GM12878 (cell line): ENCODE measurements at regions not wholly inside any gene's neighbourhood (a gene's known extent, or its start where the extent isn't known, plus 50 kb on each side); places are given as distances from the start of the nearest gene placed in this dataset.

Experiments used
- ATAC-seq: fragments of 200-7000 bp; cut with Tn5 transposase; 3 replicates; pipeline ENCODE4 v1.9.1; 2020; ENCODE audit warnings: mild to moderate bottlenecking, moderate library complexity
- BruUV-seq: library from RNA; stranded (reverse); fragments of 400-500 nt; replicated peaks from 2 replicates; lab custom pipeline; 2021; lab: Mats Ljungman, UMichigan
- CTCF ChIA-PET: fragments of 300-600 bp; sonication (Branson Sonifier 250); formaldehyde crosslinking; extraction: SDS; loops from one replicate; lab custom pipeline; 2021; ENCODE audit warnings: inconsistent platforms; lab: Yijun Ruan, JAX
- POLR2A ChIA-PET: fragments of 350-600 bp; formaldehyde crosslinking; extraction: SDS; loops from one replicate; lab custom pipeline; 2021; ENCODE audit warnings: inconsistent platforms; lab: Charles Lee
- RAD21 ChIA-PET: fragments of 300-600 bp; sonication (Branson Sonifier 250); formaldehyde crosslinking; loops from one replicate; lab custom pipeline; 2023; ENCODE audit warnings: antibody characterized with exemption; ENCODE audit not compliant: unreplicated experiment; lab: Charles Lee
- SMC1A ChIA-PET: fragments of 300-600 bp; sonication (Branson Sonifier 250); formaldehyde crosslinking; loops from one replicate; lab custom pipeline; 2023; ENCODE audit not compliant: unreplicated experiment, uncharacterized antibody; lab: Charles Lee
- DNase-seq: peaks from one replicate; pipeline ENCODE4 v3.0.0-alpha.2; 2011; ENCODE audit warnings: low read depth, low spot score
- FAIRE-seq: peaks from 3 replicates; lab custom pipeline; 2011; peaks lifted over from hg19 to GRCh38; lab: Jason Lieb, UNC
- H2AFZ ChIP-seq: 2 replicates; pipeline ENCODE4 v1.6.0; 2011; ENCODE audit warnings: low read depth, low read length, control low read depth; ENCODE audit not compliant: control insufficient read depth
- H3K27ac ChIP-seq: 2 replicates; pipeline ENCODE4 v1.5.1; 2011; ENCODE audit warnings: control low read depth; ENCODE audit not compliant: control insufficient read depth, insufficient read depth
- H3K27me3 ChIP-seq, 2 experiments: replicated peaks in 1 of 2; 2 replicates each; pipeline versions ENCODE4 v1.6.0 to v1.6.1; 2011; ENCODE audit warnings: low read length in 1 of 2; ENCODE audit not compliant: control insufficient read depth in 2 of 2, insufficient read depth in 2 of 2
- H3K36me3 ChIP-seq, 2 experiments: 2 replicates each; pipeline ENCODE4 v1.5.1; 2011; ENCODE audit warnings: low read length in 1 of 2; ENCODE audit not compliant: control insufficient read depth in 2 of 2, insufficient read depth in 2 of 2
- H3K4me1 ChIP-seq: 2 replicates; pipeline ENCODE4 v1.6.1; 2011; ENCODE audit warnings: mild to moderate bottlenecking, low read length, moderate library complexity, mixed read lengths; ENCODE audit not compliant: control insufficient read depth, insufficient read depth
- H3K4me2 ChIP-seq: 2 replicates; pipeline ENCODE4 v1.6.0; 2011; ENCODE audit warnings: control low read depth; ENCODE audit not compliant: control insufficient read depth, insufficient read depth
- H3K4me3 ChIP-seq: fragments of 200-600 bp; sonication (generic); 2 replicates; pipeline ENCODE4 v1.5.1; 2016
- H3K79me2 ChIP-seq: 2 replicates; pipeline ENCODE4 v1.6.0; 2011; ENCODE audit warnings: low read length; ENCODE audit not compliant: control insufficient read depth, insufficient read depth
- H3K9ac ChIP-seq: 2 replicates; pipeline ENCODE4 v1.8.0; 2011; ENCODE audit warnings: low read length, control low read depth, mixed read lengths; ENCODE audit not compliant: control insufficient read depth, insufficient read depth
- H3K9me3 ChIP-seq: replicated peaks from 3 replicates; pipeline ENCODE4 v1.5.1; 2011; ENCODE audit warnings: mild to moderate bottlenecking, low read length; ENCODE audit not compliant: control insufficient read depth, insufficient read depth
- H4K20me1 ChIP-seq: 2 replicates; pipeline ENCODE4 v1.6.0; 2011; ENCODE audit not compliant: control insufficient read depth, insufficient read depth
- BRCA1 ChIP-seq: IDR thresholded peaks from 2 replicates; pipeline ENCODE4 v1.6.1; 2011; ENCODE audit warnings: low read depth, low read length, improper control_type of control experiment
- IKZF1 ChIP-seq: fragments of 450-650 bp; conservative IDR thresholded peaks from 2 replicates; pipeline ENCODE4 v1.6.1; 2017; ENCODE audit warnings: antibody characterized with exemption, mild to moderate bottlenecking
- JUNB ChIP-seq: IDR thresholded peaks from 2 replicates; pipeline ENCODE4 v1.6.1; 2016; ENCODE audit warnings: antibody characterized with exemption, mild to moderate bottlenecking
- RFX5 ChIP-seq: IDR thresholded peaks from 2 replicates; pipeline ENCODE4 v1.6.1; 2011; ENCODE audit warnings: low read depth, low read length, improper control_type of control experiment
- SMAD1 ChIP-seq: fragments of 450-650 bp; IDR thresholded peaks from 2 replicates; pipeline ENCODE4 v1.6.1; 2018; ENCODE audit warnings: mild to moderate bottlenecking, low read depth; ENCODE audit not compliant: partially characterized antibody
- SRF ChIP-seq, 2 experiments: IDR thresholded peaks; 2 replicates each; pipeline ENCODE4 v1.6.1; 2011; ENCODE audit warnings: low read depth in 2 of 2, low read length in 2 of 2, mild to moderate bottlenecking in 1 of 2, moderate library complexity in 1 of 2
- ZNF384 ChIP-seq: IDR thresholded peaks from 2 replicates; pipeline ENCODE4 v1.6.1; 2012; ENCODE audit warnings: low read depth, mild to moderate bottlenecking, low read length, improper control_type of control experiment, borderline replicate concordance
- WGBS: methylation state at CpG from one replicate; pipeline ENCODE4 v1.1.6; 2016; ENCODE audit warnings: low lambda C conversion rate; ENCODE audit not compliant: insufficient replicate concordance, insufficient coverage; ENCODE audit errors: missing lambda C conversion rate; 5-methylcytosine and 5-hydroxymethylcytosine counted together
- in situ Hi-C: fragments of 300-500 bp; cut with MboI; formaldehyde crosslinking; loops from 9 replicates; pipeline ENCODE4 v1.14.3; 2018; ENCODE audit warnings: mixed read lengths
- intact Hi-C: fragments of 100-400 bp; cut with micrococcal nuclease; formaldehyde crosslinking; loops from one replicate; pipeline ENCODE4 v1.14.2; 2022; ENCODE audit not compliant: unreplicated experiment
- TF ChIP-seq, protein P1 (sequence below): fragments of 450-650 bp; formaldehyde crosslinking; IDR thresholded peaks from 2 replicates; pipeline ENCODE4 v1.4.0; 2020; ENCODE audit warnings: mild to moderate bottlenecking, moderate library complexity
- TF ChIP-seq, protein P2 (sequence below): fragments of 450-650 bp; IDR thresholded peaks from 2 replicates; pipeline ENCODE4 v1.6.1; 2016; ENCODE audit warnings: mild to moderate bottlenecking
- TF ChIP-seq, protein P3 (sequence below): fragments of 450-650 bp; IDR thresholded peaks from 2 replicates; pipeline ENCODE4 v1.6.1; 2017; ENCODE audit warnings: low read depth, mild to moderate bottlenecking, moderate library complexity
- TF ChIP-seq, protein P4 (sequence below): fragments of 450-650 bp; formaldehyde crosslinking; IDR thresholded peaks from 2 replicates; pipeline ENCODE4 v1.4.0; 2022; ENCODE audit warnings: mild to moderate bottlenecking, moderate library complexity

DNA sequence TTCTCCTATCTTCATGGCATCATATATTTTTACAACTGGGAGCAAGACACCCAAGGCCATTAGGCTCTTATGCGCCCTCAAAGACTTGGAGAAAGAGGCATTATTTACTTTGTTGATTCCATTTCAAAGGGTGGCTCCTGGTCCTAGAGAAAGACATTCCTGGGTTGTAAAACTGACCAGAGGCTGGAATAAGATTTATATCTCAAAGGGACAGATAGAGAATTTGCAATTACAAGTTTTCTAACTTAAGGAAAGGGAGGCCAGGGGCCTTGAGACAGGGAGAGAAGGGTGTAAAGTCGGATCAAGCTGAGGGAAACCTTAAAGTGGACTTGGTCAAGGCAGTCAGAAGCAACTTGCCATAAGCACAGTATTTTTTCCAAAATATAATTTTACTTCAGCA, 1086.0 kb downstream of the SORCS3 start:
- no peaks in the 10 kb centered on the region for H3K27me3 ChIP-seq
- H3K9me3 ChIP-seq = no peaks in the 10 kb centered on the region
- H3K79me2 ChIP-seq = no peaks in the 10 kb centered on the region
- WGBS = 0% methylated on average over 2 of the region's 2 CpGs
- DNase-seq (no peak), FAIRE-seq (no peak), ATAC-seq (no peak)
- H3K4me1 ChIP-seq = no peaks in the 10 kb centered on the region
- no peaks in the 10 kb centered on the region for H4K20me1 ChIP-seq
- no peak overlapping the region for H2AFZ ChIP-seq
- RAD21 ChIA-PET = no interaction called here
- H3K36me3 ChIP-seq = no peaks in the 10 kb centered on the region
- no peak overlapping the region for H3K27ac ChIP-seq
- H3K4me2 ChIP-seq = no peak overlapping the region
- no TSS peak for BruUV-seq
- in situ Hi-C loops (no loop called here), intact Hi-C loops (no loop called here)
- POLR2A ChIA-PET = no interaction called here
- H3K4me3 ChIP-seq = no peak overlapping the region
- SMC1A ChIA-PET = no interaction called here
- CTCF ChIA-PET = no interaction called here
- no peak overlapping the region for H3K9ac ChIP-seq
- no peak for TF ChIP-seq SRF (IDR thresholded peaks at IDR 0.05; ENCODE audit: low read depth in 2 of 2, low read length in 2 of 2)
- TF ChIP-seq JUNB = no peak
- TF ChIP-seq, protein P1, sequence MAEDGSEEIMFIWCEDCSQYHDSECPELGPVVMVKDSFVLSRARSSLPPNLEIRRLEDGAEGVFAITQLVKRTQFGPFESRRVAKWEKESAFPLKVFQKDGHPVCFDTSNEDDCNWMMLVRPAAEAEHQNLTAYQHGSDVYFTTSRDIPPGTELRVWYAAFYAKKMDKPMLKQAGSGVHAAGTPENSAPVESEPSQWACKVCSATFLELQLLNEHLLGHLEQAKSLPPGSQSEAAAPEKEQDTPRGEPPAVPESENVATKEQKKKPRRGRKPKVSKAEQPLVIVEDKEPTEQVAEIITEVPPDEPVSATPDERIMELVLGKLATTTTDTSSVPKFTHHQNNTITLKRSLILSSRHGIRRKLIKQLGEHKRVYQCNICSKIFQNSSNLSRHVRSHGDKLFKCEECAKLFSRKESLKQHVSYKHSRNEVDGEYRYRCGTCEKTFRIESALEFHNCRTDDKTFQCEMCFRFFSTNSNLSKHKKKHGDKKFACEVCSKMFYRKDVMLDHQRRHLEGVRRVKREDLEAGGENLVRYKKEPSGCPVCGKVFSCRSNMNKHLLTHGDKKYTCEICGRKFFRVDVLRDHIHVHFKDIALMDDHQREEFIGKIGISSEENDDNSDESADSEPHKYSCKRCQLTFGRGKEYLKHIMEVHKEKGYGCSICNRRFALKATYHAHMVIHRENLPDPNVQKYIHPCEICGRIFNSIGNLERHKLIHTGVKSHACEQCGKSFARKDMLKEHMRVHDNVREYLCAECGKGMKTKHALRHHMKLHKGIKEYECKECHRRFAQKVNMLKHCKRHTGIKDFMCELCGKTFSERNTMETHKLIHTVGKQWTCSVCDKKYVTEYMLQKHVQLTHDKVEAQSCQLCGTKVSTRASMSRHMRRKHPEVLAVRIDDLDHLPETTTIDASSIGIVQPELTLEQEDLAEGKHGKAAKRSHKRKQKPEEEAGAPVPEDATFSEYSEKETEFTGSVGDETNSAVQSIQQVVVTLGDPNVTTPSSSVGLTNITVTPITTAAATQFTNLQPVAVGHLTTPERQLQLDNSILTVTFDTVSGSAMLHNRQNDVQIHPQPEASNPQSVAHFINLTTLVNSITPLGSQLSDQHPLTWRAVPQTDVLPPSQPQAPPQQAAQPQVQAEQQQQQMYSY = no peak
- TF ChIP-seq, protein P2, sequence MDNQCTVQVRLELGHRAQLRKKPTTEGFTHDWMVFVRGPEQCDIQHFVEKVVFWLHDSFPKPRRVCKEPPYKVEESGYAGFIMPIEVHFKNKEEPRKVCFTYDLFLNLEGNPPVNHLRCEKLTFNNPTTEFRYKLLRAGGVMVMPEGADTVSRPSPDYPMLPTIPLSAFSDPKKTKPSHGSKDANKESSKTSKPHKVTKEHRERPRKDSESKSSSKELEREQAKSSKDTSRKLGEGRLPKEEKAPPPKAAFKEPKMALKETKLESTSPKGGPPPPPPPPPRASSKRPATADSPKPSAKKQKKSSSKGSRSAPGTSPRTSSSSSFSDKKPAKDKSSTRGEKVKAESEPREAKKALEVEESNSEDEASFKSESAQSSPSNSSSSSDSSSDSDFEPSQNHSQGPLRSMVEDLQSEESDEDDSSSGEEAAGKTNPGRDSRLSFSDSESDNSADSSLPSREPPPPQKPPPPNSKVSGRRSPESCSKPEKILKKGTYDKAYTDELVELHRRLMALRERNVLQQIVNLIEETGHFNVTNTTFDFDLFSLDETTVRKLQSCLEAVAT = no peak
- no peak for TF ChIP-seq SMAD1
- TF ChIP-seq BRCA1 = no peak
- TF ChIP-seq RFX5 = no peak
- no peak for TF ChIP-seq ZNF384
- TF ChIP-seq, protein P3, sequence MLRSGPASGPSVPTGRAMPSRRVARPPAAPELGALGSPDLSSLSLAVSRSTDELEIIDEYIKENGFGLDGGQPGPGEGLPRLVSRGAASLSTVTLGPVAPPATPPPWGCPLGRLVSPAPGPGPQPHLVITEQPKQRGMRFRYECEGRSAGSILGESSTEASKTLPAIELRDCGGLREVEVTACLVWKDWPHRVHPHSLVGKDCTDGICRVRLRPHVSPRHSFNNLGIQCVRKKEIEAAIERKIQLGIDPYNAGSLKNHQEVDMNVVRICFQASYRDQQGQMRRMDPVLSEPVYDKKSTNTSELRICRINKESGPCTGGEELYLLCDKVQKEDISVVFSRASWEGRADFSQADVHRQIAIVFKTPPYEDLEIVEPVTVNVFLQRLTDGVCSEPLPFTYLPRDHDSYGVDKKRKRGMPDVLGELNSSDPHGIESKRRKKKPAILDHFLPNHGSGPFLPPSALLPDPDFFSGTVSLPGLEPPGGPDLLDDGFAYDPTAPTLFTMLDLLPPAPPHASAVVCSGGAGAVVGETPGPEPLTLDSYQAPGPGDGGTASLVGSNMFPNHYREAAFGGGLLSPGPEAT = no peak
- TF ChIP-seq, protein P4, sequence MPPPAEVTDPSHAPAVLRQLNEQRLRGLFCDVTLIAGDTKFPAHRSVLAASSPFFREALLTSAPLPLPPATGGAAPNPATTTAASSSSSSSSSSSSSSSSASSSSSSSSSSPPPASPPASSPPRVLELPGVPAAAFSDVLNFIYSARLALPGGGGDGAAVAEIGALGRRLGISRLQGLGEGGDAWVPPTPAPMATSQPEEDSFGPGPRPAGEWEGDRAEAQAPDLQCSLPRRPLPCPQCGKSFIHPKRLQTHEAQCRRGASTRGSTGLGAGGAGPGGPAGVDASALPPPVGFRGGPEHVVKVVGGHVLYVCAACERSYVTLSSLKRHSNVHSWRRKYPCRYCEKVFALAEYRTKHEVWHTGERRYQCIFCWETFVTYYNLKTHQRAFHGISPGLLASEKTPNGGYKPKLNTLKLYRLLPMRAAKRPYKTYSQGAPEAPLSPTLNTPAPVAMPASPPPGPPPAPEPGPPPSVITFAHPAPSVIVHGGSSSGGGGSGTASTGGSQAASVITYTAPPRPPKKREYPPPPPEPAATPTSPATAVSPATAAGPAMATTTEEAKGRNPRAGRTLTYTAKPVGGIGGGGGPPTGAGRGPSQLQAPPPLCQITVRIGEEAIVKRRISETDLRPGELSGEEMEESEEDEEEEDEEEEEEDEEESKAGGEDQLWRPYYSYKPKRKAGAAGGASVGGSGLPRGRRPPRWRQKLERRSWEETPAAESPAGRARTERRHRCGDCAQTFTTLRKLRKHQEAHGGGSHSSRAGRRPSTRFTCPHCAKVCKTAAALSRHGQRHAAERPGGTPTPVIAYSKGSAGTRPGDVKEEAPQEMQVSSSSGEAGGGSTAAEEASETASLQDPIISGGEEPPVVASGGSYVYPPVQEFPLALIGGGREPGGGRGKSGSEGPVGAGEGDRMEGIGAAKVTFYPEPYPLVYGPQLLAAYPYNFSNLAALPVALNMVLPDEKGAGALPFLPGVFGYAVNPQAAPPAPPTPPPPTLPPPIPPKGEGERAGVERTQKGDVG = no peak
- no peak for TF ChIP-seq IKZF1
